Testis (tissue), 2 donors: ENCODE measurements at regions not wholly inside any gene's neighbourhood (a gene's known extent, or its start where the extent isn't known, plus 50 kb on each side); places are given as distances from the start of the nearest gene placed in this dataset.
"Not testable (repeated sequence)": the region's sequence is repeated elsewhere in the genome, so short reads cannot be mapped to it uniquely, and the experiment has no call there.

Experiments used
- POLR2A ChIP-seq: fragments of 450-650 bp; IDR thresholded peaks from one replicate; pipeline ENCODE4 v1.6.1; 2017; ENCODE audit warnings: antibody characterized with exemption, mild to moderate bottlenecking, moderate library complexity
- TF ChIP-seq, protein P1 (sequence below), 3 experiments: fragments of 450-650 bp in 2 of 3; fragments of 200-600 bp in 1 of 3; sonication (generic) in 1 of 3; IDR thresholded peaks; one replicate each; pipeline ENCODE4 v1.5.1; 2016 to 2019; ENCODE audit warnings: antibody characterized with exemption in 3 of 3, mild to moderate bottlenecking in 2 of 3, moderate library complexity in 1 of 3

- TF ChIP-seq, protein P1, sequence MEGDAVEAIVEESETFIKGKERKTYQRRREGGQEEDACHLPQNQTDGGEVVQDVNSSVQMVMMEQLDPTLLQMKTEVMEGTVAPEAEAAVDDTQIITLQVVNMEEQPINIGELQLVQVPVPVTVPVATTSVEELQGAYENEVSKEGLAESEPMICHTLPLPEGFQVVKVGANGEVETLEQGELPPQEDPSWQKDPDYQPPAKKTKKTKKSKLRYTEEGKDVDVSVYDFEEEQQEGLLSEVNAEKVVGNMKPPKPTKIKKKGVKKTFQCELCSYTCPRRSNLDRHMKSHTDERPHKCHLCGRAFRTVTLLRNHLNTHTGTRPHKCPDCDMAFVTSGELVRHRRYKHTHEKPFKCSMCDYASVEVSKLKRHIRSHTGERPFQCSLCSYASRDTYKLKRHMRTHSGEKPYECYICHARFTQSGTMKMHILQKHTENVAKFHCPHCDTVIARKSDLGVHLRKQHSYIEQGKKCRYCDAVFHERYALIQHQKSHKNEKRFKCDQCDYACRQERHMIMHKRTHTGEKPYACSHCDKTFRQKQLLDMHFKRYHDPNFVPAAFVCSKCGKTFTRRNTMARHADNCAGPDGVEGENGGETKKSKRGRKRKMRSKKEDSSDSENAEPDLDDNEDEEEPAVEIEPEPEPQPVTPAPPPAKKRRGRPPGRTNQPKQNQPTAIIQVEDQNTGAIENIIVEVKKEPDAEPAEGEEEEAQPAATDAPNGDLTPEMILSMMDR (IDR thresholded peaks at IDR 0.05): not testable (repeated sequence)
- not testable (repeated sequence) for TF ChIP-seq POLR2A
Observed at GRCh38 chr5:34193297-34193696, 150.3 kb upstream of the C1QTNF3 start.
